Left ventricle myocardium inferior (tissue), 1 donor: ENCODE measurements at regions not wholly inside any gene's neighbourhood (a gene's known extent, or its start where the extent isn't known, plus 50 kb on each side); places are given as distances from the start of the nearest gene placed in this dataset.

Source experiments
- DNase-seq: peaks from one replicate; pipeline ENCODE4 v3.0.0-alpha.2; 2020
- H3K27ac ChIP-seq: fragments of 200-600 bp; replicated peaks from 2 replicates; pipeline ENCODE4 v1.8.0; 2021
- H3K27me3 ChIP-seq: fragments of 200-600 bp; 2 replicates; pipeline ENCODE4 v1.8.0; 2021; ENCODE audit warnings: low read depth
- H3K36me3 ChIP-seq: fragments of 200-600 bp; 2 replicates; pipeline ENCODE4 v1.8.0; 2021
- H3K4me1 ChIP-seq: fragments of 200-600 bp; 2 replicates; pipeline ENCODE4 v1.8.0; 2021
- H3K4me3 ChIP-seq: fragments of 200-600 bp; 2 replicates; pipeline ENCODE4 v1.8.0; 2021; ENCODE audit warnings: mild to moderate bottlenecking, moderate library complexity
- H3K9me3 ChIP-seq: fragments of 200-600 bp; replicated peaks from 2 replicates; pipeline ENCODE4 v1.8.0; 2021
- CTCF ChIP-seq: fragments of 200-600 bp; IDR thresholded peaks from 2 replicates; pipeline ENCODE4 v1.8.0; 2021; ENCODE audit warnings: antibody characterized with exemption, mild to moderate bottlenecking, borderline replicate concordance
- intact Hi-C: fragments of 100-400 bp; cut with micrococcal nuclease; formaldehyde crosslinking; loops from one replicate; pipeline ENCODE4 v1.11.0; 2022
- donor health status: DM: no; HTN: yes; CAD: no; lungs with severe emphysema.

GRCh38 chr6:26222571-26222970, 135.3 kb downstream of the HFE start:
- intact Hi-C loops, result loop anchor here (10.0 kb wide), 1 partner anchor 62 kb away; a partner anchor contains a TSS
- H3K9me3 ChIP-seq, result peaks cover 10% of the 10 kb centered on the region

DNA sequence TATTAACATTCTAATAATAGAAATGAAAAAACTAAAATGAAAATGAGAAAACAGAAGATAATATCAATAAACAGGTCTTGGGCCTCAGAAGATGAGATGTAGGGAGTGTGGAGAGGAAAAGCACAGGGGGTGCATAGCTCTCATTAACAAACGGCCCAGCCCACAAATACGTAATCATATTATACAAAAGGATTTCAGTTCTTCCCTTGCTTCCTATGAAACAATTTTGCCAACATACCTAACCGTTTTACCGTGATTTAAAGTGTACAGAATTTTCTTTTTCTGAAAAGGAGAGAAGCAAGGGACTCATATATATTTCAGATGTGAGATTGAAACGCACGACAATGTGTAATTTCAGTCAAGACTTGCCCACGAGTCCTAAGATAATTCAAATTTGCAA, 136.0 kb downstream of the HFE start:
- H3K27me3 ChIP-seq, result peaks cover 76% of the 10 kb centered on the region
- intact Hi-C loops, result loop anchor here (10.0 kb wide), 1 partner anchor 62 kb away; a partner anchor contains a TSS
- peaks cover 10% of the 10 kb centered on the region for H3K36me3 ChIP-seq
- H3K4me1 ChIP-seq, result peaks cover 23% of the 10 kb centered on the region
- H3K27ac ChIP-seq, result peak overlapping the region; percentile 91
- DNase-seq, result no peak
- TF ChIP-seq CTCF, result no peak
- H3K9me3 ChIP-seq, result peaks cover 10% of the 10 kb centered on the region
- peak overlapping the region; percentile 68 for H3K4me3 ChIP-seq

More at GRCh38 chr6:26222571-26222970, 135.3 kb downstream of the HFE start:
- Histone ChIP-seq H3K27me3 (peaks cover 77% of the 10 kb centered on the region), H3K27ac (peak overlapping the region; percentile 91), H3K36me3 (peaks cover 10% of the 10 kb centered on the region), H3K4me1 (peaks cover 29% of the 10 kb centered on the region), H3K4me3 (no peak overlapping the region)
- no peak for DNase-seq
- TF ChIP-seq CTCF, result no peak

GRCh38 chr6:26223650-26224546, 136.7 kb downstream of the HFE start:
- no peak for TF ChIP-seq CTCF
- Histone ChIP-seq H3K9me3 (peaks cover 10% of the 10 kb centered on the region), H3K4me1 (peaks cover 23% of the 10 kb centered on the region), H3K36me3 (peaks cover 10% of the 10 kb centered on the region), H3K27me3 (peaks cover 72% of the 10 kb centered on the region), H3K27ac (peak overlapping the region; percentile 91), H3K4me3 (peak overlapping the region; percentile 68)
- intact Hi-C loops, result loop anchor here (10.0 kb wide), 1 partner anchor 61 kb away; a partner anchor contains a TSS
- peak; percentile 50 for DNase-seq

DNA sequence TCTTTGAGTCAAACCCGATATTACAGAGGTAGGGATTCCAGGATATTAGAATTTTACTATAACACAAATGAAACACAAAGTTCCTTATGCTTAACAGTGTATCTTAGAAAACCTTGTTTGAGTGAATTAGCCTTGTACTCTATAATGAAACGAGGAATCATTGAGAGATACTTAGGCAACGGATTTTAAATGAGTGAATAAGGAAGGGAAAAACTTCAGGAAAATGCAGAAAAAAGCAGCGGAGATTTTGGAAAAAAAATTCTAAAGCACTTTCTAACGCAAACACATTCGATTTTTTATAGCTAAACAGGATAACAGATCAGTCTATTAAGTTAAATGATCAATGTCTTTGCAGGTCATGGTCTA, 137.3 kb downstream of the HFE start:
- no peak for DNase-seq
- Histone ChIP-seq H3K27me3 (peaks cover 66% of the 10 kb centered on the region), H3K4me3 (peak overlapping the region; percentile 68), H3K27ac (peak overlapping the region; percentile 91), H3K9me3 (peaks cover 10% of the 10 kb centered on the region), H3K4me1 (peaks cover 23% of the 10 kb centered on the region), H3K36me3 (peaks cover 10% of the 10 kb centered on the region)
- intact Hi-C loops, result loop anchor here (10.0 kb wide), 1 partner anchor 60 kb away; a partner anchor contains a TSS
- no peak for TF ChIP-seq CTCF

- DNase-seq, result no peak
- Histone ChIP-seq H3K4me1 (peaks cover 23% of the 10 kb centered on the region), H3K36me3 (peaks cover 10% of the 10 kb centered on the region), H3K27me3 (peaks cover 62% of the 10 kb centered on the region), H3K9me3 (peaks cover 10% of the 10 kb centered on the region), H3K27ac (peak overlapping the region; percentile 91), H3K4me3 (peak overlapping the region; percentile 68)
- intact Hi-C loops, result loop anchor here (10.0 kb wide), 1 partner anchor 60 kb away; a partner anchor contains a TSS
- TF ChIP-seq CTCF, result no peak
These were observed 138.0 kb downstream of the HFE start for GRCh38 chr6:26224940-26225847.
